GM19324 (cell line): ENCODE measurements at regions not wholly inside any gene's neighbourhood (a gene's known extent, or its start where the extent isn't known, plus 50 kb on each side); places are given as distances from the start of the nearest gene placed in this dataset.
A peak's percentile ranks its signal among the peaks of the same experiment; 100 is the strongest.

Experiments used
- ATAC-seq: cut with Tn5 transposase; IDR thresholded peaks from one replicate; pipeline ENCODE4 v1.9.1; 2021; ENCODE audit warnings: mild to moderate bottlenecking, moderate library complexity; ENCODE audit not compliant: unreplicated experiment, low FRiP score

DNA sequence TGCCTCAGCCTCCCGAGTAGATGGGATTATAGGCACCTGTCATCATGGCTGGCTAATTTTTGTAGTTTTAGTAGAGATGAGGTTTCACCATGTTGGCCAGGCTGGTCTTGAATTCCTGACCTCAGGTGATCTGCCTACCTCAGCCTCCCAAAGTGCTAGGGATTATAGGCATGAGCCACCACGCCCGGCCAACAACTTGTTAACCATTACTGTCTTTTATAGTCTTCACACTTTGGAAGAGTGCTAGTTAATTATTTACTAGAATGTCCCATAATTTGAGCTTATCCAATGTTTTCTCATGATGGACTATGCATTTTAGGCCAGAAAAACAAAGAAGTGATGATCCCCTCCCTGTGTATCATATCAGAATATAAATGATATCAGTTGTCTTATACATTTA, 288.6 kb upstream of the CBLB start:
- ATAC-seq: no peak

GRCh38 chr3:106160396-106160795, 291.6 kb upstream of the CBLB start:
- ATAC-seq: no peak

DNA sequence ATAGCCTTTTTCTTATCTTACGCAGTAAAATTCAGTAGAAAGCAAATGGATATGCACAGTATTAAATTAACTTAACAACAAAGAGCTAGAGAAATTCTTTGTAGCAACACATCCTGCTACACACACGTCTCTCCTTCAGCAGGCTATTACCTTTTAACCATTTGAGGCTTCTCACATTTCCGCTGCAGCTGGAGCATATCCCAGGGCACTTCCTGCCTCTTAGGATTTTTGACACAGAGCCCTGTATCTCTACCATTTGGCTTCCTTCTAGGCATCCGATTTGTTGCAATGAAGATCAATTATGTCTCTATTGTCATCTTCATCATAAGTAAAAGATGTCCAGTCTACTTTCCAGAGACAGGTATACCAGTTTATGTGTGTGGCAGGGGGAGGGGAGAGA, 292.4 kb upstream of the CBLB start:
- no peak for ATAC-seq

- peak; percentile 88 for ATAC-seq
These were observed 298.9 kb upstream of the CBLB start for GRCh38 chr3:106167728-106168127.

- ATAC-seq: no peak
These were observed 300.3 kb upstream of the CBLB start for GRCh38 chr3:106168962-106169750.

GRCh38 chr3:106170636-106171035, 301.8 kb upstream of the CBLB start:
- ATAC-seq: no peak

- ATAC-seq: no peak
These were observed 303.3 kb upstream of the CBLB start for GRCh38 chr3:106172101-106172500.

GRCh38 chr3:106172780-106173179, 304.0 kb upstream of the CBLB start:
- ATAC-seq: no peak

GRCh38 chr3:106175276-106175675, 306.5 kb upstream of the CBLB start:
- ATAC-seq: no peak

DNA sequence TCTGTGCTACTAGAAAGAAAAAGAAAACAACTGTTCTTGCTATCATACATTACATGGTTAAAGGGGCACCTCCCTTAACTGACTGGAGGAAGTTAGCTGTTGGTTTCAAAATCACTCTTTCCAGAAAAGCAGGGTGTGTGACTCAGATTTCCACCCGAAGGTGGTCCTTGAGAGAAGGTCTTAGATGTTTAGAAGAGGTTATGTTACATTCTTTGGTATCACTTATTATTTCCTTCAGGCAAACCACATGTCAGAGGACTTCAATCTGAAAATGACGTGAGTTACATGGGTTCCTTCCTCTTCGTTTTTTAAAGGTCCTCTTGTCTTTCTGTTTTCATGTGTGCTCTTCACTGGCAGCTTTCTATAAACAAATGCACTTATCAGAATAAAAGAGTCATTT, 307.9 kb upstream of the CBLB start:
- ATAC-seq: peak; percentile 79

DNA sequence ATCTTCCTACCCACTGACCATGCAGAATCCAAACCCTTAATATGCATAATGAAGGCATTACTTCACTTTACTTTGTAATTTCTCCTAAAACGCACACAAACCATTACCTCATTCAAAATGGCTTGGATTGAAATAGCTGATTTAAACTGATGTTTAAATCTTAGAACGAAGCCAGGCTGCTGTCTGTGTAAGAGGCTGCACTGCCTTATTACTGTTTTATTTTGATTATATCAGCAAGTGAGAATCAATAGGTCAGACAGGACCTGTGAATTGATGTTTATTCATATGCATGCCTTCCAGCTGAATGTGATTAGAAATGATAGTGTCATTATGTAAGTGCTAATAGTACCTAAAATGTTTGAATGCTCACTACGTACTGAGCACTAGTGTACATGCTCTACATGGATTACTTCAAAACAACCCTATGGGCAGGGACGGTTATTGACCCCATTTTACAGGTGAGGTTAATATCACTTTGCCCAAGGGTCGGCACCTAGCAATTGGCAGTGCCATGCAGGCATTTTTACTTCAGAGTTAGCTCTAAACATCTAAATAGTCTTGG, 314.2 kb upstream of the CBLB start:
- no peak for ATAC-seq

DNA sequence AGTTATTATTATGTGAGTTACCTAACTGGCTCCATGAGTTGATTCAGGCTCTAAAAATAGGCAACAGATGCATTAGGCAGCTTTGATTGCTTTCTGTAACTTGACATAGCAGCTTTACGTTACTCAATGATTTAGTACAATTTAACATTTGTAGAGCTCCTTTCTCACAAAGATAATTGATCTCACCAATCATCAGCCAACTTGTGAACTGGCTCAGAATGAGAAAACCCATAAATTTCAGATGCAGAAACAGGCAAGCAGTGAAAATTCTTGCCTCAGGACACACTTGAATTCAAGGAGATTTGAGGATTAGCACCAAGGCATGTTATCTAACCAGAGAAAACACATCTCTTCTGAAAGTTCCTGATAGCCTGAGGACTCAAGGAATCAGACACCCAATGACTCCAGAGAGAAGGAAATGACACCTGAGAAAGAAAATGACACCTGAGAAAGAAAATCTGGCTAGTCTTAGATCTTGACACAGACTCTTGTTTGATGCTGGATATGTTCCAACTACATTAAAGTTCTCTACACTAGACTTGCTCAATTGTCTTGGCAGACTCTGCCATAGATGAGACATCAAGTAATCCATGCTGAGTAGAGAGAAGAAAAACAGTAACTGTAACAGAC, 315.1 kb upstream of the CBLB start:
- ATAC-seq: peak; percentile 35

DNA sequence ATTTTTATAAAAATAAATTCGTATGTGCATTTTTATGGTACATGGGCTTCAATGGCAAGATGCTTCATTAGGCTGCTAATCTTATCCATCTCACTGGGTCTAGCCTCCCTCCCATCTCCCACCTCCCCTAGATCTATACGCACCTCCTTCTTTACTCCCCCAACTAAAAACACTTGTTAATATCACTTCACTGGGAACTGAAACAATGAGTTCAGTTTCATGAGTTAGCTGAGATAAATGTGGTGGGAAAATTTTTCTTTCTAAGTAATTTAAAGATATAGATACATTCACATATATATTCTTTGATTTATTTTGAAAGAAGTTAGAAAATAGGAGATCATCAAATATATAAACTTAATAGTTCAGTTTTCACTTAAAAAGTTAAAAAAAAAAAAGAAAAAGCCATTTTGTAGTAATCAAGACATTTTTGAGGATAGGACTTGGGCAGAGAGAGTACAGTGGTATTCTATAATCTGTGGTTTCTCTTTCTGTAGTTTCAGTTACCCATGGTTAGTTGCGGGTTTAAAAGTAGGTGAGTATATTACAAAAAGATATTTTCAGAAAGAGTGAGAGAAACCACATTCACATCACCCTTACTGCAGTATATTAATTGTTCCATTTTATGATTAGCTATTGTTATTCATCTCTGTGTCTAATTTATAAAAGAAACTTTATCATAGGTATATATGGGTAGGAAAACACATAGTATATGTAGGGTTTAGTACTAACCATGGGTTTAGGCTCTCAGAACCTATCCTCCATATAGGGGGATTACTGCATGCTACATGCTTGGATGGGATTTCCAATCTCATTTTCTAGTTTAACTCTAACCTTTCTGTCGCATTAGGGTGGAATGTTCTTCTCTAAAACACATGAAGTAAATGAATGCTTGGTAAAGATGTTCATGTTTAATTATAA, 316.0 kb upstream of the CBLB start:
- peak; percentile 85 for ATAC-seq

GRCh38 chr3:106185949-106186348, 317.1 kb upstream of the CBLB start:
- no peak for ATAC-seq

DNA sequence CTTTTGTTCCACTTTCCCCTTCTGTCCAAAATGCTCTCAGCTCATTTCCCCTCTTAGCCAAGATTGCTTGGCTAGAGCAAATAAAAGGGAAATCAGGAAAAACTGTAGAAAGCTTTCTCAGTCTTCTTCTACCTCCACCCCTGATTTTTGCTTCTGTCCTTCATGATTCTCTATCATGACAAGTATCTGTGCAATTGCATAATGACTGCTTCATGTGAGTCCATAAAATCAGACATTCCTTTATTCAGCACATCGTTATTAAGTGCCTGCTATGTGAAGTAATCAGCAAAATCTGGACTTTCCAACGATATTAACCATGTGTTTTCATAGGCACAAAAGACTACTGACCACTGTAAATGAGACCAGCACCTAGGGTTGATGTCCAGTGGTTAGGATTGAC, 321.5 kb upstream of the CBLB start:
- ATAC-seq: no peak

GRCh38 chr3:106191211-106191610, 322.4 kb upstream of the CBLB start:
- no peak for ATAC-seq

DNA sequence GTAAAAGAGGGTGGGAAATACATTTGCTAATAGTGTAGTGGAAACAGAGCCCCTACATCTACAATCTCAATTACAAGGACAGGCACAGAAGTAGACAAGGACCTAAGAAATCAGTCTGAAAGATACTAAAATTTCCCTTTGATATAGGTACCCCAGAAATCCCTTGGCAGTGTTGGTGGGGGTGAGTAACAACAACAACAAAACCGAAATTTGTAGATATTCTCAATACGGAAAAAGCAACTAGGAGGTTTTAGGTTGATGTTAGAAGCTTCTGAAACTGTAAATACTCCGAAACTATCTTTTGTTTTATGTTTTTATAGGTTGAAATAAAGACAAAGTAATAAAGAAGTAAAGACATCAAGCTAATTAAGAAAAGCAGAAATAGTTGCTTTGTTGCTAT, 323.1 kb upstream of the CBLB start:
- ATAC-seq: no peak

- no peak for ATAC-seq
These were observed 325.1 kb upstream of the CBLB start for GRCh38 chr3:106193876-106194275.

DNA sequence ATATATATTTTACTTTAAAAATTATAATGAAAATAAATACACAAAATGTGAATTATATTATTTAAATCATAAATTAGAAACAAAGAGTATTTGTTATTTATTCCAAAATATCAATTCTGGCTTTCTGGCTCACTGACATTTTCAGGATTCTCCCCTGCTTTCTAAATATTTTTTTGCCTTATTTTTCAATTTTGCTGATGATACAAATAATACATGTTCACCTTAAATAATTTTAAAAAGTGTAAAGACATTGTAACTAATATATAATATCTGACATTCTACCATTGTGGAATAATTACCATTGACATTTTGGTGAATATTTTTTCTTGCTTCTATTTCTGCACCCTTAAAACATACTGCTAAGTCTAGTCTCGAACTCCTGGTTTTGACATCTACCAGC, 325.9 kb upstream of the CBLB start:
- no peak for ATAC-seq

DNA sequence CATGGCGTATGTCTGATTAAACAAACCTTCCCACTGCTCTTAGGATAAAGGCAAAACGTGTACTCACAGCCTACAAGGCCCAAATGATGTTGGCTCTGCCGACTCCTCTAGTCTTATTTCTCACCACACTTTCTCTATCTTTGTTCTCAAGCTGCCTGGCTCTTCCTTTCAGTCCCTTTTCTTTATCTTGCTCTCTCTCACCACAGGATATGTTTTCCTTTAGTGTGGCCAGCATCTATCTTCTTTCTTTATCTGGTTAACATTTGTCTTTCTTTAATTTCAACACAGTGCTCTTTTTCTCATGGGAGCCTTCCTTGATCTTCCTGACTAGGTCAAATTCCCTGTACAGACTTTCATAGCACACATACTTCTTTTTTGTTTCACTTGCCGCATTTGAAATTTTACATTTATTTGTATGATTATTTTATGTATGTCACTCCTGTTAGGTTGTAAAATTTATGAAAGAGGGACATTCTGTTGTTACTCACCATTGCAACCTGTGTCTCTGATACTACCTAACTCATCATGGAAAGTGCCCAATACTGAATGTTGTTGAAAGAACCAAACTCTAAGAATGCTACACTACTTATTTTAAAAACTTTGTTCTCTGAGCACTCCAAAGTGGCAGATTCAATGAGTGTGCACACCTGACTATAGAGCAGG, 328.9 kb upstream of the CBLB start:
- ATAC-seq: no peak
